Activated naive CD4-positive, alpha-beta T cell treated with anti-CD3 and anti-CD28 coated beads, Interleukin-2, amount 50 U/mL, for 72 hours (primary cell): ENCODE measurements at regions not wholly inside any gene's neighbourhood (a gene's known extent, or its start where the extent isn't known, plus 50 kb on each side); places are given as distances from the start of the nearest gene placed in this dataset.

Experiments
- ATAC-seq, 2 donors: fragments of 150-1000 bp; cut with Tn5 transposase; 2 replicates each; pipeline ENCODE4 v1.10.0; 2021; ENCODE audit warnings: mild to moderate bottlenecking in 2 of 2, moderate library complexity in 2 of 2
- DNase-seq, 2 donors: peaks; one replicate each; pipeline ENCODE4 v3.0.0; 2021 to 2022; ENCODE audit warnings: low spot score in 2 of 2
- H3K27ac Mint-ChIP-seq, 2 donors: one replicate each; pipeline ENCODE4 v1.8.0; 2022; ENCODE audit warnings: mild to moderate bottlenecking in 2 of 2, mixed read lengths in 2 of 2
- H3K36me3 Mint-ChIP-seq, 2 donors: one replicate each; pipeline ENCODE4 v1.8.0; 2022; ENCODE audit warnings: mixed read lengths in 2 of 2
- H3K9me3 Mint-ChIP-seq, 2 donors: one replicate each; pipeline ENCODE4 v1.8.0; 2022; ENCODE audit warnings: mixed read lengths in 2 of 2

DNA sequence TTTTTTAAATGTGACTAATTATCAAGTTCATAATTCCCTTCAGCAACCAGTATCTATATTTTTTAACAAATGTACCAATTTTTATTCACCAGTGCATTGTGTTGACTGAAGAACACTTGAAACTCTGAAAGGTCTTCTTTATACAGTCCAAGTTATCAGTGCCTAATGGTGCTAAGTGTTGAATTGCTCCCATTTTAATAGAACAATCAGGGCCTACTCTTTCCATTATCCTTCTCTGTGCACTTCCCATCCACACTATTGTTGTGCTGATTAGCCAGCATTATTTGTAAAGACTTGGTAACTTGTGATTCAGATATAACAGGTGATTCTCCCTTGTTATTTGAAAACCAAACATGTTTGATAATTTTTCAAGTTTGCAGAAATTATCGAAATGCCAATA lies 1209.7 kb upstream of the MAP3K7 start:
- Mint-ChIP-seq H3K27ac (no peak overlapping the region), H3K36me3 (peaks cover 0 to 4% of the 10 kb centered on the region in 2 donors), H3K9me3 (peaks cover 0 to 4% of the 10 kb centered on the region in 2 donors)
- no peak for ATAC-seq
- no peak for DNase-seq

- no peak overlapping the region for H3K27ac Mint-ChIP-seq
- no peak for DNase-seq
- H3K9me3 Mint-ChIP-seq: peaks cover 7 to 8% of the 10 kb centered on the region in 2 donors
- ATAC-seq: no peak
- no peaks in the 10 kb centered on the region for H3K36me3 Mint-ChIP-seq
Observed at GRCh38 chr6:91788501-91788900, 1201.6 kb upstream of the MAP3K7 start.

- H3K36me3 Mint-ChIP-seq: no peaks in the 10 kb centered on the region
- ATAC-seq (no peak), DNase-seq (no peak)
- H3K27ac Mint-ChIP-seq: no peak overlapping the region
- H3K9me3 Mint-ChIP-seq: peaks cover 10 to 12% of the 10 kb centered on the region in 2 donors
Observed at GRCh38 chr6:91786474-91787184, 1199.8 kb upstream of the MAP3K7 start.

DNA sequence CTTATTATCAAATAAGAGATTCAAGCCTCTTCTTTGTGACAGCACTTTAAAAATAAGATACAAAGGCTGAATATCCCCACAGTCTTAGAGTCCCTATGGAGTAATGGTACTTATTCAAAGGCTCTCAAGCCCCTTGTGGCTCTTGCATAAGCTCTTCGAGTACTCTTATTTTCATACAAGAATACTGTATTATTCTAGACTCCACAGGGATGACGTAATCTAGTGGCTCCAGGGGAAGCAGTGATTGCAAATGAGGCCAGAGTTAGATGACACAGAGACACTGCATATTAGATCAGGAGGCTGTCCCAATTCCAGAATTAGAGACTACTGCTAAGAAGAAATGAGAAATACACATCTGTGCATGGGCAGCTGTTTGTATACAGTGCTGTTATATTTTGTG lies 1195.9 kb upstream of the MAP3K7 start:
- Mint-ChIP-seq H3K9me3 (peaks cover 14 to 16% of the 10 kb centered on the region in 2 donors), H3K27ac (no peak overlapping the region), H3K36me3 (no peaks in the 10 kb centered on the region)
- no peak for ATAC-seq
- no peak for DNase-seq

DNA sequence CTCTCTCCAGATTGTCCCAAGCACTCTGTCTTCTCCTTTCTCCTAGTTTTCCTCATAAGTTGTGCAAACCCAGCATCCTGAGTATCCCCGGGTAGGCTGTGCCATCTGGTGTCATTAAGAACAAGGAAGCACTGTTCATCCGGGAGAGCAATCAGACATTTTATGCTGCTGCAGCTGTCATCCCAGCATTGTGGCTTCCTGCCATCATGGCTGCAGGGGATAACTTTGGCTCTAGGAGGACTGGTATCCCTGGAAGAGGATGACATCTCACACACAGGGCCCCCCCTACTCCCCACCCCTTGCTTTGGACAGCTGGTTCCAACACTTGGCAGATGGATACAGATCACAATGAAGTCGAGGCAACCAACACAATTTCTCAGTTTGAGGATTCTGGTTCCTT lies 1195.1 kb upstream of the MAP3K7 start:
- ATAC-seq: no peak
- Mint-ChIP-seq H3K9me3 (peaks cover 14 to 16% of the 10 kb centered on the region in 2 donors), H3K27ac (no peak overlapping the region)

GRCh38 chr6:91780270-91780669 lies 1193.4 kb upstream of the MAP3K7 start:
- Mint-ChIP-seq H3K9me3 (peaks cover 11 to 13% of the 10 kb centered on the region in 2 donors), H3K36me3 (no peaks in the 10 kb centered on the region), H3K27ac (no peak overlapping the region)
- ATAC-seq: no peak
- no peak for DNase-seq

More for the DNA sequence above, 1195.1 kb upstream of the MAP3K7 start:
- H3K36me3 Mint-ChIP-seq: no peaks in the 10 kb centered on the region
- no peak for DNase-seq

DNA sequence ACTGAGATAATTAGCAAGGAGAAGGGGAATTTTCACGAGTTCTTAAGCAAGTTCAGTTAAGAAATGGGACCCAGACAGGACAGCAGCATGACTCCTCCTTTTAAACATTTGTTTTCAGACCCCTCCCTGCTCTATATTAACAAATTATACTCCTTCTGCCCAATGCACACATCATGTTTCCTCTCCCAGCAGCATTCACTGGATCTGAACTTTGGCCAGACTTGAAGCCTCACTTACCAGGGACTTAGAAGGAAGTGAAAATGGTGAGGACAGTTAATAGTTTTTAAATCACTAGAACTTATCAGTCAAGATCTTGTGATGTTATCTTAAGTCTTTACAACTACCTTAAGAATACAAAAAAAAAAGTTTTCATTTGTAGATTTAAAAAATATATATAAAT lies 1174.7 kb upstream of the MAP3K7 start:
- DNase-seq (no peak), ATAC-seq (no peak)
- no peaks in the 10 kb centered on the region for H3K36me3 Mint-ChIP-seq
- H3K9me3 Mint-ChIP-seq: peaks cover 4 to 9% of the 10 kb centered on the region in 2 donors
- no peak overlapping the region for H3K27ac Mint-ChIP-seq

DNA sequence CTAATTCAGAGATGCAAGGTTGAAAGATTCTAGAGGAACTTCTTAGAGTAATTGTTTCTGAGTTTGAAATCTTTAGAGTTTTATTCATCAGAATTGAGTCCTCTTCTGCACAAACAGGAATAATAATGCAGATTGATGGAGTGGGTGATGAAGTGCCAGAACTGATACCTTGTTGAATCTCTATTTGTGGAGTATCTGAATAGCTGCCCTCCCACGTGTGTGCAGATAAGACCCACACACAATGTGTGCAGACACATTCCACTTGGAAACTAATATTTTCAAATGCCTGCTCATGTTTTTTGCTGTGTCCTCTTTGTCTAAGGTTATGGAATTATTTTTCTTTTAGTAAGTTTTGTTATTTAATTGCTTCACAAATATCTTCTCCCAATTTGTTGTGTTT lies 1167.8 kb upstream of the MAP3K7 start:
- Mint-ChIP-seq H3K9me3 (peaks cover 0 to 4% of the 10 kb centered on the region in 2 donors), H3K27ac (no peak overlapping the region)
- no peak for DNase-seq

GRCh38 chr6:91751526-91751925 lies 1164.7 kb upstream of the MAP3K7 start:
- DNase-seq (no peak), ATAC-seq (no peak)
- H3K27ac Mint-ChIP-seq: no peak overlapping the region
- no peaks in the 10 kb centered on the region for H3K36me3 Mint-ChIP-seq
- no peaks in the 10 kb centered on the region for H3K9me3 Mint-ChIP-seq

More for the DNA sequence above, 1167.8 kb upstream of the MAP3K7 start:
- no peaks in the 10 kb centered on the region for H3K36me3 Mint-ChIP-seq
- no peak for ATAC-seq

DNA sequence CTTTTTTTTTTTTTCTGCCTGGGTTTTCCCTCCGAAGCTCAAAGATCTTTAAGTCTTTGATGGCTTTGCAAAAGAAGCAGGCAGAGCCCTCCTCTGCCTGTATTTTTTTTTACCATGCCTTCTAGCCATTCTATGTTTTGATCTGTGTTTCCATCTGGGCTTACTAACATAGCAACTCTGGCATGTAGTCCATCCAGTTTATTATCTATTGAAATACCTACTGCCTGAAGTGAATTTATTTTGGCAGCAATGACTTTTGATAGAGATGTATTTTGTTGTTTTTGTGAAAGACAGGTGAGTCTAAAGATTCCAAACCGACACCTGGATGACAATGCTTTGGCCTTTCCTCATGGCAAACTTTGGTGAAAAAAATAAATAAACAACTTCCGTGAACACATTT lies 1157.7 kb upstream of the MAP3K7 start:
- no peaks in the 10 kb centered on the region for H3K36me3 Mint-ChIP-seq

DNA sequence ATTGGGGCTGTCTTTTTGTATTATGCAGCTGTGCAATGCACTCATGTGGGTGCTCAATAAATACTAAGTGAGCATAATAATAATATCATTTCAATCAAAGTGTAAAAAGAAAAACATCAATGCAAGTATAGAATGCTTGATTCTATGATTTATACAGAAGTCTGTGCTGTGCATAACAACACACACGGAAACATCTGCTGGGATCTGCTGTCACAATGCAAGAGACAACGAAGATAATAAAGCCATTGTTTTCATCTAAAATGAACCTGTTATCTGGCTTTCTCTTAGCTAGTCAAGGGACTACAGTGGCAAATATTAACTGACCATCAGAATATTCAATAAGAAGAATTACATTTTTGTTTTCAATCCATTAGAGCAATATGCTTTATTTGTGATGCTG lies 1156.9 kb upstream of the MAP3K7 start:
- Mint-ChIP-seq H3K27ac (no peak overlapping the region), H3K36me3 (no peaks in the 10 kb centered on the region), H3K9me3 (peaks cover 0 to 4% of the 10 kb centered on the region in 2 donors)
- DNase-seq (no peak), ATAC-seq (no peak)

More for the DNA sequence above, 1157.7 kb upstream of the MAP3K7 start:
- ATAC-seq (no peak), DNase-seq (no peak)
- Mint-ChIP-seq H3K9me3 (peaks cover 0 to 4% of the 10 kb centered on the region in 2 donors), H3K27ac (no peak overlapping the region)

GRCh38 chr6:91731939-91732338 lies 1145.1 kb upstream of the MAP3K7 start:
- H3K9me3 Mint-ChIP-seq: peaks cover 9 to 13% of the 10 kb centered on the region in 2 donors
- no peak overlapping the region for H3K27ac Mint-ChIP-seq
- H3K36me3 Mint-ChIP-seq: no peaks in the 10 kb centered on the region
- ATAC-seq (no peak), DNase-seq (no peak)

GRCh38 chr6:91730710-91731109 lies 1143.8 kb upstream of the MAP3K7 start:
- Mint-ChIP-seq H3K27ac (no peak overlapping the region), H3K36me3 (no peaks in the 10 kb centered on the region), H3K9me3 (peaks cover 12 to 16% of the 10 kb centered on the region in 2 donors)
- no peak for ATAC-seq
- no peak for DNase-seq

DNA sequence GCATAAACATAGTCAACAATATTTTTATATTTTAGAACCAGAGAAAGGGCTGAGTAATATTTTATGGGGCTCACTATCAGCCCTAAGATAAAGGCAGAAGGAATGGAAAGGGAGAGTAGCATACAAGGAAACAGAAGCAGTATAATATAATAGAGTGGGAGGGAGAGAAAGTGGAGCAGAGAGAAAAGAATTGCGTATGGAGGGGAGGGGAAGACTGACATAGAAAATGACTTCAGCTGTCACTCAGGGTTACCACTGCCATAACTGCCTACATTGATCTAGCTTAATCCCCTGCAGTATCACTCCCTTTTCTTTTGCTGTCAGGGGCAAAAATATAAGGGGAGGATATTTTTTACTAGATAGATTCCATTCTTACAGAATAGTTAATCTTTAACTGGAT lies 1133.5 kb upstream of the MAP3K7 start:
- DNase-seq: no peak
- Mint-ChIP-seq H3K36me3 (no peaks in the 10 kb centered on the region), H3K27ac (no peak overlapping the region), H3K9me3 (peaks cover 0 to 18% of the 10 kb centered on the region in 2 donors)
- ATAC-seq: no peak

DNA sequence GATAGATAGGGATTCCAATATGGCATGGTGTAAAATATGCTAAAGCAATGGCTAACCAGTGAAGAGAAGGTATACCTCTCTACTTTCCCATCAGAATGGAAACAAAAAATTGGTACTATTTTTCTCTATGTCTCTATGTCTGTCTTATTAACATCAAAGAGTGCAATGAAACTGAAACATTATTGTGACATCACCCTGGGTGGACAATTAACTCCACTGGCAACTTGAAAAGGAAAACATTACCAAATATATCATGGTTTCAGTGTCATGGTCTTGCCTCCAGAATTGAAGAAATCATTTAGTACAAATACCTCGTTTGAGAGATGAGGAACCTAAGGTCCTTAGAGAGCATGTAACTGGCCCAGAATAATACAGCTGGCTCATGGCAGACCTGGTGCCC lies 1132.5 kb upstream of the MAP3K7 start:
- DNase-seq (no peak), ATAC-seq (no peak)
- Mint-ChIP-seq H3K9me3 (peaks cover 0 to 10% of the 10 kb centered on the region in 2 donors), H3K36me3 (no peaks in the 10 kb centered on the region), H3K27ac (no peak overlapping the region)

DNA sequence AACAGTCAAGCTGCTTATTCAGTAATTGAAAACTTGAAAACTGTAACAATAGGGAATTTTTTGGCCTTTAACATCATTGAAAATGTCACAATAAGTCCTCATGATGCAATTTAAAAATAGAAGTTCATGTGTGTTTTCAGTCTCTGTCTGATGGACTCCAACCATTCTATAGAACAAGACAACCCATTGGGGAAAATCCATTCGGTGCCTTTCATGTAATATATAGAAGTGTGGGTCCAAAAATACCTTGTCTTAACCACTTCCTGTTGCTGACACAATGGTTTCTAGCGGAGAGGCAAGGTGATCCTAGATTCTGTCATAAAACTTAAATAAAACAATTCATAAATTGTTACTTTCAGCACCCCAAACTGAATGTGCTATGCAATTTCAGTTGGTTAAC lies 1131.3 kb upstream of the MAP3K7 start:
- Mint-ChIP-seq H3K36me3 (no peaks in the 10 kb centered on the region), H3K27ac (no peak overlapping the region), H3K9me3 (peaks cover 1 to 6% of the 10 kb centered on the region in 2 donors)
- no peak for DNase-seq
- ATAC-seq: no peak

GRCh38 chr6:91717094-91717493 lies 1130.2 kb upstream of the MAP3K7 start:
- Mint-ChIP-seq H3K27ac (no peak overlapping the region), H3K36me3 (no peaks in the 10 kb centered on the region), H3K9me3 (peaks cover 7 to 11% of the 10 kb centered on the region in 2 donors)
- no peak for DNase-seq
- no peak for ATAC-seq

DNA sequence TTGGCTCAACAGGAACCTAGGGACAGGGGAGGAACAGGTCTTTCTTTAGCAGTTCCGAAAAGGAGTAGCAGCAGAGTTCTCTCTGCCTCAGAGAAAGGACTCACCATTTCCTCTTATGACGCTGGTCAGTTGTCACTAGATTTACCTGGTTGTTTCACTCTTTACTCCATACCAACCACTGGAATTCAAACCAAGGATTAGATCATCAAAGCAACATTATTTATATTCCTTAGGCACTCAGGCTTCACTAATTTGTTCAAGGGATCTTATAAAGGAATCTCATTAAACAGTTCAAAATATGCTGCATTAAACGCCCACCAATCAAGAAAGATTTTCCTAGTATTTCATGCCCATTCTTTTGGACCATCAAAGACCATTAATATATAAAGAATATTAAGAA lies 1129.5 kb upstream of the MAP3K7 start:
- H3K27ac Mint-ChIP-seq: no peak overlapping the region
- ATAC-seq: no peak
- no peaks in the 10 kb centered on the region for H3K36me3 Mint-ChIP-seq
- no peak for DNase-seq
- peaks cover 7 to 11% of the 10 kb centered on the region in 2 donors for H3K9me3 Mint-ChIP-seq
